H1 (cell line): ENCODE measurements at regions not wholly inside any gene's neighbourhood (a gene's known extent, or its start where the extent isn't known, plus 50 kb on each side); places are given as distances from the start of the nearest gene placed in this dataset.

ENCODE experiments used
- CTCF ChIA-PET: fragments of 300-600 bp; sonication (Branson Sonifier 250); formaldehyde crosslinking; loops from one replicate; lab custom pipeline; 2021; ENCODE audit not compliant: partially characterized antibody; lab: Charles Lee
- POLR2A ChIA-PET: fragments of 300-600 bp; sonication (Branson Sonifier 250); formaldehyde crosslinking; loops from one replicate; lab custom pipeline; 2021; ENCODE audit warnings: inconsistent platforms; ENCODE audit not compliant: partially characterized antibody; lab: Charles Lee
- DNase-seq, 2 experiments: peaks; one replicate each; pipeline versions ENCODE4 v3.0.0 to v3.0.0-alpha.2; 2010 to 2022; ENCODE audit warnings: low spot score in 2 of 2, low read depth in 1 of 2, mixed read lengths in 1 of 2
- FAIRE-seq: peaks from 2 replicates; lab custom pipeline; 2011; peaks lifted over from hg19 to GRCh38; lab: Jason Lieb, UNC
- H2AFZ ChIP-seq: 2 replicates; pipeline ENCODE4 v1.8.1; 2012; ENCODE audit warnings: low read length, inconsistent platforms
- H2AK5ac ChIP-seq: 2 replicates; pipeline ENCODE4 v1.6.1; 2013; ENCODE audit warnings: low read depth, low read length
- H2BK120ac ChIP-seq: replicated peaks from 2 replicates; pipeline ENCODE3; 2013; ENCODE audit warnings: low read depth, low read length, inconsistent platforms
- H2BK12ac ChIP-seq: 2 replicates; pipeline ENCODE4 v1.6.1; 2013; ENCODE audit warnings: low read depth, low read length
- H2BK15ac ChIP-seq: 2 replicates; pipeline ENCODE4 v1.6.1; 2013; ENCODE audit warnings: low read length
- H2BK20ac ChIP-seq: 2 replicates; pipeline ENCODE4 v1.6.1; 2013; ENCODE audit warnings: low read length
- H2BK5ac ChIP-seq: 2 replicates; pipeline ENCODE4 v1.6.1; 2013; ENCODE audit warnings: low read depth, low read length
- H3K14ac ChIP-seq: 2 replicates; pipeline ENCODE4 v1.6.1; 2013; ENCODE audit warnings: inconsistent platforms; ENCODE audit not compliant: insufficient read length
- H3K18ac ChIP-seq: 2 replicates; pipeline ENCODE4 v1.6.1; 2013; ENCODE audit warnings: low read length; ENCODE audit errors: extremely low read depth
- H3K23ac ChIP-seq: 2 replicates; pipeline ENCODE4 v1.6.1; 2013; ENCODE audit warnings: inconsistent platforms; ENCODE audit not compliant: insufficient read length
- H3K23me2 ChIP-seq: 2 replicates; pipeline ENCODE4 v1.6.1; 2013; ENCODE audit warnings: low read depth, low read length
- H3K27ac ChIP-seq: 2 replicates; pipeline ENCODE4 v1.6.1; 2011; ENCODE audit warnings: low read depth, low read length, inconsistent platforms
- H3K27me3 ChIP-seq, 4 experiments: replicated peaks in 1 of 4; 1 replicate in 1 of 4; 2 replicates in 3 of 4; pipeline versions ENCODE4 v1.6.1 to v1.8.1; 2011 to 2013; ENCODE audit warnings: low read length in 3 of 4, mild to moderate bottlenecking in 3 of 4, inconsistent platforms in 2 of 4, mixed read lengths in 2 of 4, moderate library complexity in 1 of 4; ENCODE audit not compliant: control insufficient read depth in 3 of 4, insufficient read depth in 3 of 4; ENCODE audit errors: extremely low read depth in 1 of 4
- H3K36me3 ChIP-seq, 4 experiments: 2 replicates each; pipeline versions ENCODE4 v1.6.1 to v1.8.1; 2011 to 2013; ENCODE audit warnings: mild to moderate bottlenecking in 4 of 4, low read length in 3 of 4, moderate library complexity in 2 of 4, control low read depth in 1 of 4, inconsistent platforms in 1 of 4; ENCODE audit not compliant: insufficient read depth in 4 of 4, control insufficient read depth in 2 of 4
- H3K4ac ChIP-seq: replicated peaks from 2 replicates; pipeline ENCODE3; 2013; ENCODE audit warnings: low read length, low read depth, mixed read lengths, inconsistent platforms; ENCODE audit not compliant: insufficient read length
- H3K4me1 ChIP-seq, 4 experiments: replicated peaks in 1 of 4; 1 replicate in 1 of 4; 2 replicates in 3 of 4; pipeline versions ENCODE4 v1.6.1 to v1.8.1; 2011 to 2013; ENCODE audit warnings: low read length in 3 of 4, inconsistent platforms in 2 of 4, mixed read lengths in 1 of 4; ENCODE audit not compliant: insufficient read depth in 4 of 4, control insufficient read depth in 3 of 4
- H3K4me2 ChIP-seq, 2 experiments: 2 replicates each; pipeline versions ENCODE4 v1.6.1 to v1.8.1; 2011 to 2013; ENCODE audit warnings: low read depth in 2 of 2, low read length in 2 of 2, control low read depth in 1 of 2, inconsistent platforms in 1 of 2, mild to moderate bottlenecking in 1 of 2; ENCODE audit not compliant: insufficient read depth in 1 of 2
- H3K4me3 ChIP-seq, 4 experiments: fragments of 200-600, 300-600 bp in 1 of 4; sonication (generic), shearing (Covaris generic), sonication (Bioruptor Twin) in 1 of 4; 2 replicates each; pipeline versions ENCODE4 v1.5.1 to v1.8.1; 2011 to 2016; ENCODE audit warnings: low read length in 4 of 4, low read depth in 3 of 4, control low read depth in 2 of 4, inconsistent platforms in 2 of 4, mild to moderate bottlenecking in 2 of 4, mixed read lengths in 1 of 4, moderate library complexity in 1 of 4; ENCODE audit not compliant: insufficient read depth in 2 of 4; ENCODE audit errors: extremely low read depth in 1 of 4
- H3K56ac ChIP-seq: replicated peaks from 2 replicates; pipeline ENCODE3; 2013; ENCODE audit warnings: low read depth, mild to moderate bottlenecking, mixed read lengths, low read length, inconsistent platforms; ENCODE audit not compliant: insufficient read length
- H3K79me1 ChIP-seq: 2 replicates; pipeline ENCODE4 v1.6.1; 2013; ENCODE audit warnings: low read depth, low read length, control low read depth
- H3K79me2 ChIP-seq, 2 experiments: 2 replicates each; pipeline versions ENCODE4 v1.6.1 to v1.8.1; 2012 to 2013; ENCODE audit warnings: low read length in 2 of 2, mild to moderate bottlenecking in 2 of 2, inconsistent platforms in 1 of 2; ENCODE audit not compliant: insufficient read depth in 2 of 2, control insufficient read depth in 1 of 2
- H3K9ac ChIP-seq, 4 experiments: replicated peaks in 1 of 4; 1 replicate in 1 of 4; 2 replicates in 3 of 4; pipeline versions ENCODE4 v1.6.1 to v1.8.1; 2011 to 2013; ENCODE audit warnings: low read depth in 3 of 4, low read length in 3 of 4, control low read depth in 2 of 4, mild to moderate bottlenecking in 2 of 4, moderate library complexity in 2 of 4, inconsistent platforms in 1 of 4; ENCODE audit errors: extremely low read depth in 1 of 4
- H3K9me3 ChIP-seq, 2 experiments: 2 replicates each; pipeline versions ENCODE4 v1.6.1 to v1.8.1; 2012 to 2013; ENCODE audit warnings: mild to moderate bottlenecking in 2 of 2, moderate library complexity in 2 of 2, control low read depth in 1 of 2, inconsistent platforms in 1 of 2, low read depth in 1 of 2, low read length in 1 of 2, mixed read lengths in 1 of 2; ENCODE audit not compliant: insufficient read depth in 2 of 2
- H4K20me1 ChIP-seq, 2 experiments: replicated peaks in 1 of 2; 2 replicates each; pipeline versions ENCODE3 to v1.8.1; 2011 to 2013; ENCODE audit warnings: inconsistent platforms in 2 of 2, low read length in 2 of 2, mild to moderate bottlenecking in 1 of 2; ENCODE audit not compliant: insufficient read depth in 2 of 2, control insufficient read depth in 1 of 2
- H4K5ac ChIP-seq: 2 replicates; pipeline ENCODE4 v1.6.1; 2013; ENCODE audit warnings: low read length, low read depth, mixed read lengths, inconsistent platforms; ENCODE audit not compliant: insufficient read length
- H4K8ac ChIP-seq: 2 replicates; pipeline ENCODE4 v1.8.0; 2013; ENCODE audit warnings: mild to moderate bottlenecking, moderate library complexity, low read length, inconsistent platforms; ENCODE audit not compliant: insufficient read depth; ENCODE audit errors: extremely low read depth
- H4K91ac ChIP-seq: replicated peaks from 2 replicates; pipeline ENCODE3; 2013; ENCODE audit warnings: low read length, mixed read lengths, inconsistent platforms; ENCODE audit not compliant: insufficient read length
- ATF2 ChIP-seq: IDR thresholded peaks from 2 replicates; pipeline ENCODE4 v1.6.1; 2012; ENCODE audit warnings: low read length, inconsistent platforms
- ATF3 ChIP-seq: IDR thresholded peaks from 2 replicates; pipeline ENCODE4 v1.6.1; 2011; ENCODE audit warnings: low read depth, mild to moderate bottlenecking, low read length; ENCODE audit not compliant: insufficient read depth
- KDM5A ChIP-seq: fragments of 200-600 bp; IDR thresholded peaks from 2 replicates; pipeline ENCODE4 v1.7.1; 2012; ENCODE audit warnings: mild to moderate bottlenecking, low read length, inconsistent platforms, mixed read lengths
- RAD21 ChIP-seq, 2 experiments: IDR thresholded peaks in 1 of 2; conservative IDR thresholded peaks in 1 of 2; 2 replicates each; pipeline ENCODE4 v1.6.1; 2011; ENCODE audit warnings: low read depth in 2 of 2, low read length in 2 of 2, improper control_type of control experiment in 1 of 2, inconsistent platforms in 1 of 2, mild to moderate bottlenecking in 1 of 2, moderate library complexity in 1 of 2
- RXRA ChIP-seq: IDR thresholded peaks from 2 replicates; pipeline ENCODE4 v1.6.1; 2011; ENCODE audit warnings: low read depth, mild to moderate bottlenecking, low read length, moderate library complexity; ENCODE audit not compliant: insufficient read depth
- SUZ12 ChIP-seq: fragments of 200-600 bp; sonication (generic); IDR thresholded peaks from 2 replicates; pipeline ENCODE4 v1.6.1; 2012; ENCODE audit warnings: mild to moderate bottlenecking, inconsistent platforms, low read length, moderate library complexity, mixed read lengths
- TAF7 ChIP-seq: optimal IDR thresholded peaks from 2 replicates; pipeline ENCODE3; 2011; ENCODE audit warnings: low read depth, mild to moderate bottlenecking, inconsistent platforms, low read length, moderate library complexity, borderline replicate concordance
- WGBS, 2 experiments: shearing (Covaris generic) in 1 of 2; methylation state at CpG; one replicate each; pipeline versions ENCODE4 v1.1.6 to v1.1.7; 2013 to 2015; ENCODE audit warnings: low lambda C conversion rate in 2 of 2, mixed read lengths in 2 of 2, inconsistent platforms in 1 of 2, low coverage in 1 of 2, missing lambda C conversion rate in 1 of 2; ENCODE audit not compliant: insufficient replicate concordance in 2 of 2, insufficient coverage in 1 of 2, insufficient read length in 1 of 2; ENCODE audit errors: extremely low coverage in 1 of 2, missing lambda C conversion rate in 1 of 2; 5-methylcytosine and 5-hydroxymethylcytosine counted together

GRCh38 chr12:94872007-94872653 lies 131.4 kb downstream of the NDUFA12 start:
- no peak for DNase-seq
- FAIRE-seq = no peak
- Histone ChIP-seq H2BK20ac (no peak overlapping the region), H2BK15ac (no peak overlapping the region), H3K23ac (no peak overlapping the region), H3K14ac (no peak overlapping the region), H3K4me3 (peak overlapping the region in 2 of 4 experiments; percentile 65 to 68; a peak in 2 of 8 replicates), H3K27ac (no peak overlapping the region), H3K56ac (no peak overlapping the region), H3K4me1 (peaks cover 0 to 4% (median 3%) of the 10 kb centered on the region in 4 experiments; a peak in 6 of 7 replicates), H3K79me2 (no peaks in the 10 kb centered on the region), H2BK120ac (no peak overlapping the region), H3K9ac (no peak overlapping the region), H2BK5ac (no peak overlapping the region), H3K9me3 (no peaks in the 10 kb centered on the region), H2AFZ (no peak overlapping the region), H4K5ac (no peak overlapping the region), H3K23me2 (peaks cover 13% of the 10 kb centered on the region; the same call in 1 of the 2 replicates), H2AK5ac (no peak overlapping the region), H4K20me1 (peaks cover 0 to 1% of the 10 kb centered on the region in 2 experiments), H3K36me3 (no peaks in the 10 kb centered on the region), H4K91ac (no peak overlapping the region), H4K8ac (no peak overlapping the region), H3K27me3 (peaks cover 13 to 46% (median 38%) of the 10 kb centered on the region in 4 experiments), H3K4me2 (peak overlapping the region; percentile 80 to 95; a peak in 2 of 4 replicates), H3K79me1 (no peaks in the 10 kb centered on the region), H2BK12ac (no peak overlapping the region; the same call in 1 of the 2 replicates), H3K18ac (no peak overlapping the region), H3K4ac (no peak overlapping the region)
- WGBS, 2 experiments = 83% methylated on average over 11 of the region's 11 CpGs; no CpG with 5 or more reads in 1 of the 2 experiments
- CTCF ChIA-PET = interaction anchor here (0.8 to 1.2 kb wide), 2 partner anchors 23 to 118 kb away, joined by 4 read pairs; no protein-coding TSS in a partner anchor
- POLR2A ChIA-PET = interaction anchor here (0.5 kb wide), 1 partner anchor 108 kb away, joined by 3 read pairs; no protein-coding TSS in a partner anchor
- no peak for TF ChIP-seq SUZ12
- no peak for TF ChIP-seq TAF7
- no peak for TF ChIP-seq KDM5A
- no peak for TF ChIP-seq RXRA
- no peak for TF ChIP-seq ATF3
- TF ChIP-seq ATF2 = no peak
- TF ChIP-seq RAD21 (IDR thresholded peaks at IDR 0.05 in 1 of 2, conservative IDR thresholded peaks at IDR 0.05 in 1 of 2; ENCODE audit: low read depth in 2 of 2, low read length in 2 of 2) = no peak
